ENCODE measurements at regions not wholly inside any gene's neighbourhood (a gene's known extent, or its start where the extent isn't known, plus 50 kb on each side); places are given as distances from the start of the nearest gene placed in this dataset.
A peak's percentile ranks its signal among the peaks of the same experiment; 100 is the strongest.
"Not testable (repeated sequence)": the region's sequence is repeated elsewhere in the genome, so short reads cannot be mapped to it uniquely, and the experiment has no call there.

- Histone ChIP-seq H2AFZ (ENCODE audit: low read depth, low read length) (no peak overlapping the region), H3K9ac (ENCODE audit: low read length) (peak overlapping the region; percentile 80), H3K79me1 (replicated peaks; ENCODE audit: low read length, poor library complexity, severe bottlenecking) (no peaks in the 10 kb centered on the region), H3K18ac (ENCODE audit: low read depth in 1 of 2, low read length in 2 of 2) (no peak overlapping the region), H2AK5ac (ENCODE audit: low read length, severe bottlenecking) (peak overlapping the region; percentile 68), H3K14ac (ENCODE audit: low read length in 2 of 2) (no peak overlapping the region), H3K23ac (ENCODE audit: low read length in 2 of 2) (no peak overlapping the region), H3K27me3 (ENCODE audit: control insufficient read depth in 1 of 2, insufficient read depth in 1 of 2, low read length in 2 of 2) (no peaks in the 10 kb centered on the region), H3K4me1 (ENCODE audit: control insufficient read depth, insufficient read depth, low read depth, low read length) (no peaks in the 10 kb centered on the region), H2BK15ac (ENCODE audit: low read depth, poor library complexity, severe bottlenecking) (no peak overlapping the region), H3K9me3 (ENCODE audit: control insufficient read depth, low read length) (no peaks in the 10 kb centered on the region), H4K91ac (ENCODE audit: low read length) (no peak overlapping the region), H3K4me2 (ENCODE audit: low read length, poor library complexity, severe bottlenecking) (no peak overlapping the region), H3K27ac (ENCODE audit: low read length, poor library complexity, severe bottlenecking) (no peak overlapping the region), H3K36me3 (ENCODE audit: control insufficient read depth in 1 of 2, insufficient read depth in 2 of 2, low read depth in 1 of 2, low read length in 2 of 2) (no peaks in the 10 kb centered on the region), H2BK12ac (ENCODE audit: low read length in 2 of 2) (no peak overlapping the region), H3K4me3 (ENCODE audit: insufficient read depth in 1 of 2, low read depth in 1 of 2, low read length in 2 of 2) (no peak overlapping the region), H2BK5ac (ENCODE audit: low read depth, low read length, poor library complexity, severe bottlenecking) (no peak overlapping the region), H4K8ac (ENCODE audit: low read length) (no peak overlapping the region), H3K4ac (ENCODE audit: low read depth in 1 of 2, low read length in 2 of 2) (no peak overlapping the region), H2BK120ac (ENCODE audit: low read depth, low read length) (no peak overlapping the region)
- WGBS, result 100% methylated on average over 1 of the region's 1 CpG
- no peak for DNase-seq
Observed at GRCh38 chr1:219066098-219066497, 107.6 kb upstream of the LYPLAL1 start.

- H3K27me3 ChIP-seq (ENCODE audit: control insufficient read depth in 1 of 2, insufficient read depth in 1 of 2, low read length in 2 of 2), result no peaks in the 10 kb centered on the region
- no peaks in the 10 kb centered on the region for H3K79me1 ChIP-seq (replicated peaks; ENCODE audit: low read length, poor library complexity, severe bottlenecking)
- no peak overlapping the region for H3K18ac ChIP-seq (ENCODE audit: low read depth in 1 of 2, low read length in 2 of 2)
- no peak overlapping the region for H3K23ac ChIP-seq (ENCODE audit: low read length in 2 of 2)
- no peak overlapping the region for H3K4ac ChIP-seq (ENCODE audit: low read depth in 1 of 2, low read length in 2 of 2)
- H2BK120ac ChIP-seq (ENCODE audit: low read depth, low read length), result no peak overlapping the region
- H3K9ac ChIP-seq (ENCODE audit: low read length), result peak overlapping the region; percentile 80
- H4K8ac ChIP-seq (ENCODE audit: low read length), result no peak overlapping the region
- whole genome bisulfite sequencing, result 64% methylated on average over 1 of the region's 1 CpG
- H4K91ac ChIP-seq (ENCODE audit: low read length), result no peak overlapping the region
- H3K14ac ChIP-seq (ENCODE audit: low read length in 2 of 2), result no peak overlapping the region
- H3K27ac ChIP-seq (ENCODE audit: low read length, poor library complexity, severe bottlenecking), result no peak overlapping the region
- H3K9me3 ChIP-seq (ENCODE audit: control insufficient read depth, low read length), result no peaks in the 10 kb centered on the region
- no peak overlapping the region for H2BK15ac ChIP-seq (ENCODE audit: low read depth, poor library complexity, severe bottlenecking)
- H2AK5ac ChIP-seq (ENCODE audit: low read length, severe bottlenecking), result no peak overlapping the region
- no peak overlapping the region for H3K4me3 ChIP-seq (ENCODE audit: insufficient read depth in 1 of 2, low read depth in 1 of 2, low read length in 2 of 2)
- DNase-seq, result peak; percentile 68
- H2BK5ac ChIP-seq (ENCODE audit: low read depth, low read length, poor library complexity, severe bottlenecking), result no peak overlapping the region
- H3K36me3 ChIP-seq (ENCODE audit: control insufficient read depth in 1 of 2, insufficient read depth in 2 of 2, low read depth in 1 of 2, low read length in 2 of 2), result no peaks in the 10 kb centered on the region
- no peaks in the 10 kb centered on the region for H3K4me1 ChIP-seq (ENCODE audit: control insufficient read depth, insufficient read depth, low read depth, low read length)
- no peak overlapping the region for H2BK12ac ChIP-seq (ENCODE audit: low read length in 2 of 2)
- H3K4me2 ChIP-seq (ENCODE audit: low read length, poor library complexity, severe bottlenecking), result no peak overlapping the region
- no peak overlapping the region for H2AFZ ChIP-seq (ENCODE audit: low read depth, low read length)
Observed at GRCh38 chr1:219066631-219067349, 106.9 kb upstream of the LYPLAL1 start.

- Histone ChIP-seq H3K9ac (ENCODE audit: low read length) (peak overlapping the region; percentile 80), H2BK15ac (ENCODE audit: low read depth, poor library complexity, severe bottlenecking) (no peak overlapping the region), H3K9me3 (ENCODE audit: control insufficient read depth, low read length) (no peaks in the 10 kb centered on the region), H3K79me1 (replicated peaks; ENCODE audit: low read length, poor library complexity, severe bottlenecking) (no peaks in the 10 kb centered on the region), H3K4me1 (ENCODE audit: control insufficient read depth, insufficient read depth, low read depth, low read length) (no peaks in the 10 kb centered on the region), H2BK5ac (ENCODE audit: low read depth, low read length, poor library complexity, severe bottlenecking) (no peak overlapping the region), H2AK5ac (ENCODE audit: low read length, severe bottlenecking) (no peak overlapping the region), H3K27me3 (ENCODE audit: control insufficient read depth in 1 of 2, insufficient read depth in 1 of 2, low read length in 2 of 2) (no peaks in the 10 kb centered on the region), H2BK120ac (ENCODE audit: low read depth, low read length) (no peak overlapping the region), H4K8ac (ENCODE audit: low read length) (no peak overlapping the region), H3K27ac (ENCODE audit: low read length, poor library complexity, severe bottlenecking) (no peak overlapping the region), H3K4ac (ENCODE audit: low read depth in 1 of 2, low read length in 2 of 2) (no peak overlapping the region), H2BK12ac (ENCODE audit: low read length in 2 of 2) (no peak overlapping the region), H3K14ac (ENCODE audit: low read length in 2 of 2) (no peak overlapping the region), H3K23ac (ENCODE audit: low read length in 2 of 2) (no peak overlapping the region), H3K4me3 (ENCODE audit: insufficient read depth in 1 of 2, low read depth in 1 of 2, low read length in 2 of 2) (no peak overlapping the region), H4K91ac (ENCODE audit: low read length) (no peak overlapping the region), H3K18ac (ENCODE audit: low read depth in 1 of 2, low read length in 2 of 2) (no peak overlapping the region), H3K36me3 (ENCODE audit: control insufficient read depth in 1 of 2, insufficient read depth in 2 of 2, low read depth in 1 of 2, low read length in 2 of 2) (no peaks in the 10 kb centered on the region), H3K4me2 (ENCODE audit: low read length, poor library complexity, severe bottlenecking) (no peak overlapping the region), H2AFZ (ENCODE audit: low read depth, low read length) (no peak overlapping the region)
- no peak for DNase-seq
- 88% methylated on average over 3 of the region's 4 CpGs for WGBS
Observed at GRCh38 chr1:219067350-219067712, 106.3 kb upstream of the LYPLAL1 start.

- H2AFZ ChIP-seq (ENCODE audit: low read depth, low read length); H2BK15ac ChIP-seq (ENCODE audit: low read depth, poor library complexity, severe bottlenecking); H2AK5ac ChIP-seq (ENCODE audit: low read length, severe bottlenecking); H3K36me3 ChIP-seq (ENCODE audit: control insufficient read depth in 1 of 2, insufficient read depth in 2 of 2, low read depth in 1 of 2, low read length in 2 of 2); H3K23ac ChIP-seq (ENCODE audit: low read length in 2 of 2); H2BK12ac ChIP-seq (ENCODE audit: low read length in 2 of 2); H3K27ac ChIP-seq (ENCODE audit: low read length, poor library complexity, severe bottlenecking); H3K4me2 ChIP-seq (ENCODE audit: low read length, poor library complexity, severe bottlenecking); H3K18ac ChIP-seq (ENCODE audit: low read depth in 1 of 2, low read length in 2 of 2); H4K91ac ChIP-seq (ENCODE audit: low read length); H3K79me1 ChIP-seq (replicated peaks; ENCODE audit: low read length, poor library complexity, severe bottlenecking); H3K9me3 ChIP-seq (ENCODE audit: control insufficient read depth, low read length); H2BK5ac ChIP-seq (ENCODE audit: low read depth, low read length, poor library complexity, severe bottlenecking); H3K9ac ChIP-seq (ENCODE audit: low read length); H3K4ac ChIP-seq (ENCODE audit: low read depth in 1 of 2, low read length in 2 of 2); H3K14ac ChIP-seq (ENCODE audit: low read length in 2 of 2); H2BK120ac ChIP-seq (ENCODE audit: low read depth, low read length); H3K27me3 ChIP-seq (ENCODE audit: control insufficient read depth in 1 of 2, insufficient read depth in 1 of 2, low read length in 2 of 2); H4K8ac ChIP-seq (ENCODE audit: low read length); DNase-seq; H3K4me3 ChIP-seq (ENCODE audit: insufficient read depth in 1 of 2, low read depth in 1 of 2, low read length in 2 of 2); H3K4me1 ChIP-seq (ENCODE audit: control insufficient read depth, insufficient read depth, low read depth, low read length): not testable (repeated sequence)
- WGBS, result 78% methylated on average over 2 of the region's 2 CpGs
Observed at GRCh38 chr1:219070395-219070794, 103.3 kb upstream of the LYPLAL1 start.

Data from mesenchymal stem cell (in vitro differentiated cells and primary cell).